GM12875 (cell line): ENCODE measurements at regions not wholly inside any gene's neighbourhood (a gene's known extent, or its start where the extent isn't known, plus 50 kb on each side); places are given as distances from the start of the nearest gene placed in this dataset.

Experiments
- H3K4me3 ChIP-seq: one replicate; pipeline ENCODE4 v1.5.1; 2011; ENCODE audit warnings: low read depth, low read length, control low read depth
- CTCF ChIP-seq: IDR thresholded peaks from 2 replicates; pipeline ENCODE4 v1.5.1; 2011; ENCODE audit warnings: low read depth, mild to moderate bottlenecking, control low read depth, inconsistent platforms, low read length, moderate library complexity, borderline replicate concordance; ENCODE audit not compliant: insufficient read depth

- H3K4me3 ChIP-seq: no peak overlapping the region
- TF ChIP-seq CTCF: no peak
Observed at GRCh38 chr5:97536683-97537082, 353.6 kb upstream of the RIOK2 start.

- TF ChIP-seq CTCF: no peak
Observed at GRCh38 chr5:97538912-97539311, 355.9 kb upstream of the RIOK2 start.

GRCh38 chr5:97541864-97542263, 358.8 kb upstream of the RIOK2 start:
- TF ChIP-seq CTCF: no peak
- H3K4me3 ChIP-seq: no peak overlapping the region

More at GRCh38 chr5:97538912-97539311, 355.9 kb upstream of the RIOK2 start:
- H3K4me3 ChIP-seq: no peak overlapping the region

GRCh38 chr5:97542469-97542868, 359.4 kb upstream of the RIOK2 start:
- no peak overlapping the region for H3K4me3 ChIP-seq
- no peak for TF ChIP-seq CTCF

GRCh38 chr5:97543166-97543565, 360.1 kb upstream of the RIOK2 start:
- no peak for TF ChIP-seq CTCF
- no peak overlapping the region for H3K4me3 ChIP-seq

GRCh38 chr5:97544240-97544639, 361.2 kb upstream of the RIOK2 start:
- H3K4me3 ChIP-seq: no peak overlapping the region
- TF ChIP-seq CTCF: no peak

- no peak for TF ChIP-seq CTCF
Observed at GRCh38 chr5:97544678-97545077, 361.6 kb upstream of the RIOK2 start.

More at GRCh38 chr5:97544678-97545077, 361.6 kb upstream of the RIOK2 start:
- H3K4me3 ChIP-seq: no peak overlapping the region
